Femur (tissue), 1 donor: ENCODE measurements at regions not wholly inside any gene's neighbourhood (a gene's known extent, or its start where the extent isn't known, plus 50 kb on each side); places are given as distances from the start of the nearest gene placed in this dataset.

ENCODE experiments used
- DNase-seq: peaks from one replicate; pipeline ENCODE4 v3.0.0-alpha.2; 2017

- DNase-seq: no peak
Measured at GRCh38 chr2:220835583-220835982, 736.5 kb downstream of the EPHA4 start.

- DNase-seq: no peak
Measured at GRCh38 chr2:220837226-220837625, 734.9 kb downstream of the EPHA4 start.

- DNase-seq: no peak
Measured at GRCh38 chr2:220842901-220843665, 729.0 kb downstream of the EPHA4 start.

GRCh38 chr2:220845766-220846273 lies 726.3 kb downstream of the EPHA4 start:
- DNase-seq: no peak

GRCh38 chr2:220847006-220847405 lies 725.1 kb downstream of the EPHA4 start:
- DNase-seq: no peak

GRCh38 chr2:220847589-220847988 lies 724.5 kb downstream of the EPHA4 start:
- DNase-seq: peak; percentile 20

GRCh38 chr2:220849433-220849832 lies 722.7 kb downstream of the EPHA4 start:
- DNase-seq: no peak

GRCh38 chr2:220850116-220850515 lies 722.0 kb downstream of the EPHA4 start:
- DNase-seq: no peak

- peak; percentile 21 for DNase-seq
Measured at GRCh38 chr2:220855296-220855695, 716.8 kb downstream of the EPHA4 start.

- DNase-seq: no peak
Measured at GRCh38 chr2:220856486-220856885, 715.6 kb downstream of the EPHA4 start.

GRCh38 chr2:220857368-220857767 lies 714.7 kb downstream of the EPHA4 start:
- no peak for DNase-seq

- DNase-seq: no peak
Measured at GRCh38 chr2:220858101-220858500, 714.0 kb downstream of the EPHA4 start.

GRCh38 chr2:220871909-220872308 lies 700.2 kb downstream of the EPHA4 start:
- no peak for DNase-seq

- no peak for DNase-seq
Measured at GRCh38 chr2:220876080-220876824, 695.9 kb downstream of the EPHA4 start.

GRCh38 chr2:220877491-220877890 lies 694.6 kb downstream of the EPHA4 start:
- DNase-seq: no peak

- no peak for DNase-seq
Measured at GRCh38 chr2:220877897-220878296, 694.2 kb downstream of the EPHA4 start.

- no peak for DNase-seq
Measured at GRCh38 chr2:220880623-220881596, 691.2 kb downstream of the EPHA4 start.

- DNase-seq: no peak
Measured at GRCh38 chr2:220882507-220882906, 689.6 kb downstream of the EPHA4 start.

GRCh38 chr2:220885593-220885992 lies 686.5 kb downstream of the EPHA4 start:
- no peak for DNase-seq

- DNase-seq: no peak
Measured at GRCh38 chr2:220887271-220887870, 684.7 kb downstream of the EPHA4 start.

- no peak for DNase-seq
Measured at GRCh38 chr2:220887876-220888275, 684.2 kb downstream of the EPHA4 start.

- no peak for DNase-seq
Measured at GRCh38 chr2:220890931-220891330, 681.2 kb downstream of the EPHA4 start.
